ENCODE measurements at regions not wholly inside any gene's neighbourhood (a gene's known extent, or its start where the extent isn't known, plus 50 kb on each side); places are given as distances from the start of the nearest gene placed in this dataset.

- H3K4me3 ChIP-seq (replicated peaks; ENCODE audit: insufficient read depth, low read length): no peak overlapping the region
- H3K27ac ChIP-seq (replicated peaks): no peak overlapping the region
- H3K27me3 ChIP-seq (ENCODE audit: insufficient read depth, poor library complexity, severe bottlenecking): no peaks in the 10 kb centered on the region
- TF ChIP-seq GABPA (IDR thresholded peaks at IDR 0.05; ENCODE audit: low read depth): no peak
- TF ChIP-seq REST (IDR thresholded peaks at IDR 0.05; ENCODE audit: insufficient replicate concordance, low read depth): no peak
- no peak for TF ChIP-seq CTCF (IDR thresholded peaks at IDR 0.05; ENCODE audit: insufficient read depth, low read length)
- TF ChIP-seq SPI1 (IDR thresholded peaks at IDR 0.05; ENCODE audit: borderline replicate concordance, low read depth): no peak
- no peak for TF ChIP-seq POLR2AphosphoS5 (IDR thresholded peaks at IDR 0.05; ENCODE audit: low read depth)
- no peak for DNase-seq (ENCODE audit: low read depth in 1 of 2, low spot score in 1 of 2)
Observed at GRCh38 chr12:91672130-91672529, 473.5 kb downstream of the BTG1 start.

GRCh38 chr12:91667694-91668093 lies 478.0 kb downstream of the BTG1 start:
- Histone ChIP-seq H3K27me3 (ENCODE audit: insufficient read depth, poor library complexity, severe bottlenecking) (no peaks in the 10 kb centered on the region), H3K4me3 (replicated peaks; ENCODE audit: insufficient read depth, low read length) (no peak overlapping the region), H3K27ac (replicated peaks) (no peak overlapping the region)
- TF ChIP-seq CTCF (IDR thresholded peaks at IDR 0.05; ENCODE audit: insufficient read depth, low read length) (no peak), GABPA (IDR thresholded peaks at IDR 0.05; ENCODE audit: low read depth) (no peak), POLR2AphosphoS5 (IDR thresholded peaks at IDR 0.05; ENCODE audit: low read depth) (no peak), SPI1 (IDR thresholded peaks at IDR 0.05; ENCODE audit: borderline replicate concordance, low read depth) (no peak), REST (IDR thresholded peaks at IDR 0.05; ENCODE audit: insufficient replicate concordance, low read depth) (no peak)
- DNase-seq (ENCODE audit: low read depth in 1 of 2, low spot score in 1 of 2): no peak

GRCh38 chr12:91663744-91664143 lies 481.1 kb upstream of the DCN start:
- Histone ChIP-seq H3K27me3 (ENCODE audit: insufficient read depth, poor library complexity, severe bottlenecking) (no peaks in the 10 kb centered on the region), H3K27ac (replicated peaks) (no peak overlapping the region), H3K4me3 (replicated peaks; ENCODE audit: insufficient read depth, low read length) (no peak overlapping the region)
- TF ChIP-seq POLR2AphosphoS5 (IDR thresholded peaks at IDR 0.05; ENCODE audit: low read depth) (no peak), SPI1 (IDR thresholded peaks at IDR 0.05; ENCODE audit: borderline replicate concordance, low read depth) (no peak), GABPA (IDR thresholded peaks at IDR 0.05; ENCODE audit: low read depth) (no peak), CTCF (IDR thresholded peaks at IDR 0.05; ENCODE audit: insufficient read depth, low read length) (no peak), REST (IDR thresholded peaks at IDR 0.05; ENCODE audit: insufficient replicate concordance, low read depth) (no peak)
- DNase-seq (ENCODE audit: low read depth in 1 of 2, low spot score in 1 of 2): no peak
